Keratinocyte (primary cell): ENCODE measurements at regions not wholly inside any gene's neighbourhood (a gene's known extent, or its start where the extent isn't known, plus 50 kb on each side); places are given as distances from the start of the nearest gene placed in this dataset.

Experiments used
- DNase-seq: peaks from one replicate; pipeline ENCODE4 v3.0.0-alpha.2; 2011; ENCODE audit warnings: low read depth, missing footprints, low spot score
- FAIRE-seq: peaks from 2 replicates; lab custom pipeline; 2011; peaks lifted over from hg19 to GRCh38; lab: Jason Lieb, UNC
- H2AFZ ChIP-seq: 2 replicates; pipeline ENCODE4 v1.6.0; 2012; ENCODE audit warnings: low read length, control low read depth, inconsistent platforms; ENCODE audit not compliant: control insufficient read depth
- H3K27ac ChIP-seq: 2 replicates; pipeline ENCODE4 v1.5.1; 2011; ENCODE audit warnings: low read length; ENCODE audit not compliant: control insufficient read depth, insufficient read depth
- H3K27me3 ChIP-seq: 3 replicates; pipeline ENCODE4 v1.6.0; 2011; ENCODE audit warnings: low read length; ENCODE audit not compliant: control insufficient read depth, insufficient read depth; ENCODE audit errors: extremely low read depth
- H3K36me3 ChIP-seq, 2 experiments: 2 replicates in 1 of 2; 3 replicates in 1 of 2; pipeline ENCODE4 v1.5.1; 2011; ENCODE audit warnings: low read length in 2 of 2, mild to moderate bottlenecking in 1 of 2; ENCODE audit not compliant: control insufficient read depth in 2 of 2, insufficient read depth in 2 of 2; ENCODE audit errors: extremely low read depth in 1 of 2
- H3K4me1 ChIP-seq: 3 replicates; pipeline ENCODE4 v1.5.1; 2011; ENCODE audit warnings: low read length; ENCODE audit not compliant: control insufficient read depth, insufficient read depth; ENCODE audit errors: extremely low read depth
- H3K4me2 ChIP-seq: 3 replicates; pipeline ENCODE4 v1.6.0; 2011; ENCODE audit warnings: low read depth, low read length; ENCODE audit not compliant: control insufficient read depth, insufficient read depth; ENCODE audit errors: extremely low read depth
- H3K4me3 ChIP-seq, 3 experiments: fragments of 200-600 bp in 1 of 3; sonication (generic) in 1 of 3; 2 replicates in 2 of 3; 3 replicates in 1 of 3; pipeline ENCODE4 v1.5.1; 2011 to 2016; ENCODE audit warnings: low read length in 3 of 3, mild to moderate bottlenecking in 3 of 3, control low read depth in 2 of 3, inconsistent platforms in 1 of 3, low read depth in 1 of 3, mixed read lengths in 1 of 3, mixed run types in 1 of 3, moderate library complexity in 1 of 3; ENCODE audit not compliant: control insufficient read depth in 2 of 3, insufficient read depth in 2 of 3; ENCODE audit errors: extremely low read depth in 1 of 3
- H3K79me2 ChIP-seq: 2 replicates; pipeline ENCODE4 v1.6.0; 2012; ENCODE audit warnings: low read length; ENCODE audit not compliant: control insufficient read depth, insufficient read depth
- H3K9ac ChIP-seq: 3 replicates; pipeline ENCODE4 v1.6.0; 2011; ENCODE audit warnings: low read length; ENCODE audit not compliant: control insufficient read depth, insufficient read depth; ENCODE audit errors: extremely low read depth
- H3K9me1 ChIP-seq: 3 replicates; pipeline ENCODE4 v1.6.0; 2011; ENCODE audit warnings: low read length; ENCODE audit not compliant: control insufficient read depth, insufficient read depth; ENCODE audit errors: extremely low read depth
- H3K9me3 ChIP-seq: 2 replicates; pipeline ENCODE4 v1.5.1; 2012; ENCODE audit warnings: low read depth, low read length; ENCODE audit not compliant: control insufficient read depth
- H4K20me1 ChIP-seq: 3 replicates; pipeline ENCODE4 v1.6.0; 2011; ENCODE audit warnings: low read length; ENCODE audit not compliant: control insufficient read depth, insufficient read depth; ENCODE audit errors: extremely low read depth
- CTCF ChIP-seq, 3 experiments: IDR thresholded peaks in 1 of 3; conservative IDR thresholded peaks in 1 of 3; optimal IDR thresholded peaks in 1 of 3; 2 replicates in 2 of 3; 3 replicates in 1 of 3; pipeline versions ENCODE3 to v1.5.1; 2011; ENCODE audit warnings: low read length in 3 of 3, mild to moderate bottlenecking in 3 of 3, moderate library complexity in 2 of 3, control low read depth in 1 of 3, inconsistent platforms in 1 of 3; ENCODE audit not compliant: insufficient read depth in 2 of 3; ENCODE audit errors: extremely low read depth in 1 of 3
- EZH2 ChIP-seq: IDR thresholded peaks from one replicate; pipeline ENCODE4 v1.6.1; 2012; ENCODE audit warnings: inconsistent platforms, mild to moderate bottlenecking, low read length, moderate library complexity
- dilution Hi-C: fragments of 300-500 bp; cut with MboI; formaldehyde crosslinking; loops from one replicate; pipeline ENCODE4 v1.7.0; 2020; ENCODE audit warnings: low sequenced_read_pairs; ENCODE audit not compliant: extremely low pct_ligation_motif_present

GRCh38 chr2:56515399-56515798, 331.6 kb downstream of the CCDC85A start:
- H3K4me2 ChIP-seq, result no peak overlapping the region
- DNase-seq (no peak), FAIRE-seq (no peak)
- no peaks in the 10 kb centered on the region for H3K36me3 ChIP-seq
- no peak overlapping the region for H2AFZ ChIP-seq
- no peaks in the 10 kb centered on the region for H3K9me3 ChIP-seq
- H3K4me3 ChIP-seq, result no peak overlapping the region
- H4K20me1 ChIP-seq, result no peaks in the 10 kb centered on the region
- no peak overlapping the region for H3K27ac ChIP-seq
- H3K79me2 ChIP-seq, result no peaks in the 10 kb centered on the region
- H3K9ac ChIP-seq, result no peak overlapping the region
- no peaks in the 10 kb centered on the region for H3K27me3 ChIP-seq
- H3K4me1 ChIP-seq, result no peaks in the 10 kb centered on the region
- dilution Hi-C loops, result no loop called here
- no peaks in the 10 kb centered on the region for H3K9me1 ChIP-seq
- TF ChIP-seq EZH2, result no peak
- TF ChIP-seq CTCF (optimal IDR thresholded peaks at IDR 0.05 in 1 of 3, IDR thresholded peaks at IDR 0.05 in 1 of 3, conservative IDR thresholded peaks at IDR 0.05 in 1 of 3; ENCODE audit: extremely low read depth in 1 of 3, insufficient read depth in 2 of 3, low read length in 3 of 3), result no peak

- no peak overlapping the region for H3K4me2 ChIP-seq
- no peak overlapping the region for H3K9ac ChIP-seq
- no peaks in the 10 kb centered on the region for H3K27me3 ChIP-seq
- H3K27ac ChIP-seq, result no peak overlapping the region
- no peak for TF ChIP-seq CTCF (optimal IDR thresholded peaks at IDR 0.05 in 1 of 3, IDR thresholded peaks at IDR 0.05 in 1 of 3, conservative IDR thresholded peaks at IDR 0.05 in 1 of 3; ENCODE audit: extremely low read depth in 1 of 3, insufficient read depth in 2 of 3, low read length in 3 of 3)
- TF ChIP-seq EZH2, result no peak
- H4K20me1 ChIP-seq, result no peaks in the 10 kb centered on the region
- no peaks in the 10 kb centered on the region for H3K79me2 ChIP-seq
- no peak overlapping the region for H2AFZ ChIP-seq
- H3K9me1 ChIP-seq, result no peaks in the 10 kb centered on the region
- H3K9me3 ChIP-seq, result no peaks in the 10 kb centered on the region
- no peaks in the 10 kb centered on the region for H3K36me3 ChIP-seq
- no peak for FAIRE-seq
- dilution Hi-C loops, result no loop called here
- no peaks in the 10 kb centered on the region for H3K4me1 ChIP-seq
- H3K4me3 ChIP-seq, result no peak overlapping the region
- DNase-seq, result no peak
Observed at GRCh38 chr2:56519806-56520205, 336.0 kb downstream of the CCDC85A start.
